ENCODE measurements at regions not wholly inside any gene's neighbourhood (a gene's known extent, or its start where the extent isn't known, plus 50 kb on each side); places are given as distances from the start of the nearest gene placed in this dataset.

GRCh38 chr2:5549771-5550170, 142.4 kb upstream of the SOX11 start:
- TF ChIP-seq CTCF (IDR thresholded peaks at IDR 0.05), result no peak
- H3K4me3 ChIP-seq (ENCODE audit: low read length), result no peak overlapping the region
- Mint-ChIP-seq H3K27me3 (no peaks in the 10 kb centered on the region), H3K27ac (no peak overlapping the region), H3K4me3 (no peak overlapping the region), H3K9me3 (peaks cover 5% of the 10 kb centered on the region), H3K4me1 (ENCODE audit: low read depth) (no peaks in the 10 kb centered on the region), H3K36me3 (ENCODE audit: low read depth) (no peaks in the 10 kb centered on the region)
- H3K27me3 ChIP-seq (ENCODE audit: control insufficient read depth in 1 of 2, insufficient read depth in 2 of 2, low read length in 2 of 2), result no peaks in the 10 kb centered on the region
- no peaks in the 10 kb centered on the region for H3K4me1 ChIP-seq (ENCODE audit: insufficient read depth, low read length)
- H3K27ac ChIP-seq (ENCODE audit: low read depth in 1 of 2, low read length in 2 of 2), result no peak overlapping the region
- intact Hi-C loops (cut with DNase I, micrococcal nuclease), result no loop called here
- ChIA-PET CTCF (no interaction called here), POLR2A (no interaction called here)
- DNase-seq (no peak), ATAC-seq (ENCODE audit: poor library complexity) (no peak)
- H3K36me3 ChIP-seq (ENCODE audit: insufficient read depth, low read length), result no peaks in the 10 kb centered on the region
- peaks cover 0 to 2% of the 10 kb centered on the region in 2 experiments for H3K9me3 ChIP-seq (ENCODE audit: control insufficient read depth in 1 of 2, insufficient read depth in 1 of 2, low read length in 2 of 2)

- TF ChIP-seq CTCF (IDR thresholded peaks at IDR 0.05), result no peak
- Mint-ChIP-seq H3K4me1 (ENCODE audit: low read depth) (no peaks in the 10 kb centered on the region), H3K4me3 (no peak overlapping the region), H3K9me3 (peaks cover 8% of the 10 kb centered on the region), H3K27me3 (no peaks in the 10 kb centered on the region), H3K27ac (no peak overlapping the region), H3K36me3 (ENCODE audit: low read depth) (no peaks in the 10 kb centered on the region)
- Histone ChIP-seq H3K4me1 (ENCODE audit: insufficient read depth, low read length) (no peaks in the 10 kb centered on the region), H3K27ac (ENCODE audit: low read depth in 1 of 2, low read length in 2 of 2) (no peak overlapping the region), H3K4me3 (ENCODE audit: low read length) (no peak overlapping the region), H3K9me3 (ENCODE audit: control insufficient read depth in 1 of 2, insufficient read depth in 1 of 2, low read length in 2 of 2) (peaks cover 0 to 14% of the 10 kb centered on the region in 2 experiments), H3K36me3 (ENCODE audit: insufficient read depth, low read length) (no peaks in the 10 kb centered on the region), H3K27me3 (ENCODE audit: control insufficient read depth in 1 of 2, insufficient read depth in 2 of 2, low read length in 2 of 2) (no peaks in the 10 kb centered on the region)
- ATAC-seq (ENCODE audit: poor library complexity) (no peak), DNase-seq (no peak)
- CTCF ChIA-PET, result no interaction called here
- intact Hi-C loops (cut with DNase I, micrococcal nuclease), result no loop called here
- POLR2A ChIA-PET, result no interaction called here
These were observed 136.5 kb upstream of the SOX11 start for GRCh38 chr2:5555636-5556035.

GRCh38 chr2:5561006-5561405, 131.2 kb upstream of the SOX11 start:
- intact Hi-C loops (cut with DNase I, micrococcal nuclease), result no loop called here
- Mint-ChIP-seq H3K27me3 (no peaks in the 10 kb centered on the region), H3K4me1 (ENCODE audit: low read depth) (no peaks in the 10 kb centered on the region), H3K36me3 (ENCODE audit: low read depth) (no peaks in the 10 kb centered on the region), H3K9me3 (peaks cover 3% of the 10 kb centered on the region), H3K27ac (no peak overlapping the region), H3K4me3 (no peak overlapping the region)
- Histone ChIP-seq H3K4me1 (ENCODE audit: insufficient read depth, low read length) (no peaks in the 10 kb centered on the region), H3K36me3 (ENCODE audit: insufficient read depth, low read length) (no peaks in the 10 kb centered on the region), H3K27ac (ENCODE audit: low read depth in 1 of 2, low read length in 2 of 2) (no peak overlapping the region), H3K27me3 (ENCODE audit: control insufficient read depth in 1 of 2, insufficient read depth in 2 of 2, low read length in 2 of 2) (no peaks in the 10 kb centered on the region), H3K9me3 (ENCODE audit: control insufficient read depth in 1 of 2, insufficient read depth in 1 of 2, low read length in 2 of 2) (peaks cover 0 to 24% of the 10 kb centered on the region in 2 experiments), H3K4me3 (ENCODE audit: low read length) (no peak overlapping the region)
- DNase-seq, result no peak
- no peak for TF ChIP-seq CTCF (IDR thresholded peaks at IDR 0.05)
- POLR2A ChIA-PET, result no interaction called here
- no peak for ATAC-seq (ENCODE audit: poor library complexity)
- CTCF ChIA-PET, result no interaction called here

Measured in CD4-positive, alpha-beta T cell (primary cell).